Right lung (tissue), 2 donors: ENCODE measurements at regions not wholly inside any gene's neighbourhood (a gene's known extent, or its start where the extent isn't known, plus 50 kb on each side); places are given as distances from the start of the nearest gene placed in this dataset.
"Not testable (repeated sequence)": the region's sequence is repeated elsewhere in the genome, so short reads cannot be mapped to it uniquely, and the experiment has no call there.

Experiments
- DNase-seq, 2 donors: peaks; one replicate each; pipeline ENCODE4 v3.0.0-alpha.2; 2013

DNA sequence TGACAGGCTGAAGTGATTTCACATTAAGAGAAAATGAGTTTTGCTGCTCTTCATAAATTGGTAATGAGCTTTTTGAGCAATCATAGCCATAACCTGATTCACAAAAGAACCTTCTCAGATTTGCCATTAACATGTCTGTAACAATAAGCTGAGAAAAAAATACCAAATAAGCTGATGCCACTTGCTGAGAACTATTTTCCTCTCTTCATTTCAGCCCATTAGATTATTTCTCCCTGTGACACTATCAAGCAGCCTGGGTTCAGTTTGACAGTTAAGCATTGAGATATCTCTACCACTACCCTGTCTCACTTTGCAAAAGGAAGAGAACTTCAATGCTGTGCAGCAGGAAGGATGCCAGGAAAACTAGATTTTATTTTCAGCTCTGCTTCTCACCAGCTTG is 673.9 kb downstream of the TRIB2 start:
- DNase-seq = no peak

DNA sequence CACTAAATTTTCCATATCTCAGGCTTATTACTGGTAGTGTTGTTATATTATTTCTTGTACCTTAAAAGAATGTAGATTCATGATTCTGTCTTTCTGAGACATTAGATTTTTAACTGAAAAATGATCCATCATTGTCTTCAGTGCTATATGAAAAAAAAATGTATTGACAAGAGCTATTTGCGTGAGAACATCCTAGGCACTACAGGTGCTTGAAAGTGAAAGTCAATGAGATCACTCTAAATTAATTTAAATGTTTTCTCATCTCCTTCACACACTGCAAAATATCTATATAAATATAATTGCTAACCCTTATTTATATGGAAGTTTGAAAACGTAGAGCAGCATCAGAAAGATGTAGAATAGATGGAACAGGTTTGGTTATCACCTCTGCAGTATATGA is 684.6 kb downstream of the TRIB2 start:
- DNase-seq = no peak

DNA sequence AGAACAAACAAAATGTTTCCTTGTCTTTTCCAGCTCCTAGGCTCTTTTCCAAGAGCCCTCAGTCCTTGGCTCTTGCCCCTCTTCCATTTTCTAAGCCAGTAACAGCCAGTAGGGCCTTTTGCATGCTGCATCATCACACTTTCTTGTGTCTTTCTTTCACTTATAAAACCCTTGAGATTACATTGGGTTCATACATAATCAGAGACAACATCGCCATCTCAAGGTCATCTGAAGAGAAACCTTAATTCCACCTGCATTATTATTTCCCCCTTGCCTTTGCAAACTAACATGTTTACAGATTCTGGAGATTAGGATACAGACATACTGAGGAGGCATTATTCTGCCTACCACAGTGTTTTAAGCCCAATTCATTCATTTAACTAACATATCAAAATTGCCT is 697.3 kb downstream of the TRIB2 start:
- no peak for DNase-seq

DNA sequence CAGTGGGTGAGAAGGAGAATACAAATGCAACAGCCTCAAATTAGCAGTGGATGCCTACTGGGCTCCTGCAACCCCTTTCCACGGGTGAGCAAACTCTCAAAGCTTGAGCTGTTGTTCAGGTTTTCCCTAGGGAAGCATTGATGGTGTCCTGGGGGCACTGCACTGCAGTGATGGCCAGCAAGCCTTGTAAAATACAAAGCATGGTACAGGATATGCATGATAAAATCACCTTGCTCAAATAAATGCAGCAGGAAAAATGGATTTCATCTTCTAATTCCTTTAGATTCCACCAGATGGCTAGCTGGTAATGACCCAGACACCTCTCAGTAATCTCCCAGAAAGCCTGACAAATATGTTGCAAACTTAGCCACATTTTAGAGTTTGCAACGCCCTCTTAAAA is 698.2 kb downstream of the TRIB2 start:
- DNase-seq = no peak

DNA sequence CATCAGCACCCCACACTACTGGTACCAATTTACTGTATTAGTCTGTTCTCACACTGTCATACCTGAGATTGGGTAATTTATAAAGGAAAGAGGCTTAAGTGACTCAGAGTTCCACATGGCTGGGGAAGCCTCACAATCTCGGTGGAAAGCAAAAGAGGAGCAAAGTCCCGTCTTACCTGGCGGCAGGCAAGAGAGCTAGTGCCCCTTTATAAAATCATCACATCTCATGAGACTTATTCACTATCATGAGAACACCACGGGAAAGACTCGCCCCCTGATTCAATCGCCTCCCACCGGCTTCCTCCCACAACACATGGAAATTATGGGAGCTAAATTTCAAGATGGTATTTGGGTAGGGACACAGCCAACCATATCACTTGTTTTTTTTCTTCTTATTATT is 717.2 kb downstream of the TRIB2 start:
- DNase-seq = no peak

DNA sequence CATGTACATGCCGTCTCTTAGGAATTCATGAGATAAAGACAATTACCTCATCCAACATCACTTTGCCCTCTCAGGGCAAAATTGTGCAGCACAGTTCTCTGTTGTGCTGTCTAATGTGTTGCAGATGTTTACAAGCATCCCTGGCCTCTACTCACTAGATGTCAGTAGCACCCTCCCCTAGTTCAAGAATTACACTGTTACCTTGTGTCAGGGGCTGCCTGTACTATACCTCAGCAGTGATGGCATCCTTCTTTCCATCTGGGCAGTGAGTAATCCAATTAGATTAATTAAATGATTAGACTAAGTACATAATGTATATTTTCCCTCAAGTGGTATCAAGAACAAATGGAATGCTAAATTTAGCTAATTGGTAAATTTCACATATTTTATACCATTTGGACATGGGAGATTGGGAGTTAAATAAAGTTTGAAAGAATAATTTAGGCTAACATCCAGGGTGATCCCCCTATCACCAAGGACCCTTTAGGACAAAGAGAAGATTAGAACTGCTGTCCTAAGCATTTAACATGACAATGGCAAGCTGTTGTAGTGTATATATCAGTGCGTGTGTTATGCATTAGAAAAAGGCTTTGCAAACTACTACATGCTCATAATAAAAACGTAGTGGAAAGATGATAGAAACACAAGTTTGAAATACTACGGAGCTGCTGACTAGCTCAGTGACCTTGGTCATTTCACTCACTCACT is 727.0 kb downstream of the TRIB2 start:
- DNase-seq = not testable (repeated sequence)

DNA sequence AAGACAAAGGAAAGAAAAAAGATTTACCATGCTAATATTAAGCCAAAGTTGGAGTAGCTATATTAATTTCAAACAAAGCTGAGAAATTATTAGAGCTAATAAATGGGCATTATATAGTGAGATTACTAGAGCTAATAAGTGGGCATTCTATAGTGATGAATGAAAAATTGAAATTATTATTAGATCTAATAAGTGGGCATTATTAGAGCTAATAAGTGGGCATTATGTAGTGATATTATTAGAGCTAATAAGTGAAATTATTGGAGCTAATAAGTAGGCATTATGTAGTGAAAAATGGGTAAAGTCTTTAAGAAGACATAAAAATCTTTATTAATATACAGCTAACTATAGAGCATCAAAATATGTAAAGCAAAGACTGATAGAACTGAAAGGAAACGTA is 745.7 kb downstream of the TRIB2 start:
- DNase-seq = no peak

DNA sequence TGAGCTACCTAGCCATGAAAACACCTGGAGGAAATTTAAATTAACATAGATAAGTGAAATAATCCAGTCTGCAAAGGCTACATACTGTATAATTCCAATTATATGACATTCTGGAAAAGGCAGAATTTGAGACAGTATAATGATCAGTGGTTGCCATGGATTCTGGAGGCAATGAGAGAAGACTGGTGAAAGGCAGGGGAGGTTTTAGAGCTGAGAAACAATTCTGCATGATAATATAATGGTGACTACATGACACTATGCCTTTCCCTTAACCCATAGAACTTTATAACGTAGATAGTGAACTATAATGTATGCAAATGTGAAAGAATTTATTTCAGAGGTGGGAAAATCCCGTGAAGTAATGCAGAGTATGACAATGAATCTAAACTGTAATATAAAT is 749.3 kb downstream of the TRIB2 start:
- no peak for DNase-seq

DNA sequence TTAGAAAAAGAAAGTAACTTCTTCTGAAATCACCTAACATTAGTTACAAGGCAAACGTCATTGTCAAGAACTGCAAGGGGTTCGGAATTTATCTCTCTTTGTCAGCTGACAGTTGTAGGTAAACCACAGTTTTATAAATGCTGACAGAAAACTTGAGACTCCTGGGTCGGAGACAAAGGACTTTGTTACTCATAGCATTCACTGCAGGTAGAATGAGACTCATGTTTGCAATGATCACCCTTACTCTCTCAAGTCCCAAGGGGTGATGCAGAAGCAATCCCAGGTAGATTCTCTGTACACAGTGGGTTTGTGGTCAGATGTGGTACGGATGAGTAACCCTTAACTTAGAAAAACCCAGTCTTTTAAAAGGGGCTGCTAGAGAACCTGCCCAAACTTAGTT is 757.8 kb downstream of the TRIB2 start:
- DNase-seq = no peak

DNA sequence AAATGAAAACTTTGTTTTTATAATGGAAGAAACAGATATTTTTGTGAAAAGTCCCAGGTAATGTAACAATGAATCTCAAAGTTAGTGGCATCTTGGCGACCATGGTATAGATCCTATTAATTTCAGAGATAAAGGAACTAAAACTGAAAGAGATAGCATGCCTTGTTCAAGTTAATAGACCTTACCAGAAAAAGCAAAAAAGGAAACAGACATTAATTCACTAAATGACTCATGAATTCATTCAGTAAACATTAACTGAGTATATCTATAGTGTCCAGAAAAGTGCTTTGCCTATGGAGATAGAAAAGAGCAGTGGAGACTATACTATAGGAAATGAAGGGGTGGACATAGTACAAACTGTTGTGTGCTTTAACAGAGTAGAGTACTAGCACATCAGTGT is 763.3 kb downstream of the TRIB2 start:
- no peak for DNase-seq

DNA sequence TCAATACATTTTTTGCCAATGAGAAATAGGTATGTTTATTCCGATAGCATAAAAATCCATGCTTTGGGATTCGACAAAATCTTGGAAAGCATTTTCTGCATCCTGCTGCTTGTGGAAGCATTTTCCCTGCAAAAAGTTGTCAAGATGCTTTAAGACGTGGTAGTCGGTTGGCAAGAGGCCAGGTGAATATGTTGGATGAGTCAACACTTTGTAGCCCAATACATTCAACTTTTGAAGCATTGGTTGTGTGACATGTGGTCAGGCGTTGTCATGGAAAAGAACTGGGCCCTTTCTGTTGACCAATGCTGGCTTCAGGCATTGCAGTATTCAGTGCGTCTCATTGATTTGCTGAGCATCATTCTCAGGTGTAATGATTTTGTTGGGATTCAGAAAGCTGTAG is 764.5 kb downstream of the TRIB2 start:
- DNase-seq = no peak

DNA sequence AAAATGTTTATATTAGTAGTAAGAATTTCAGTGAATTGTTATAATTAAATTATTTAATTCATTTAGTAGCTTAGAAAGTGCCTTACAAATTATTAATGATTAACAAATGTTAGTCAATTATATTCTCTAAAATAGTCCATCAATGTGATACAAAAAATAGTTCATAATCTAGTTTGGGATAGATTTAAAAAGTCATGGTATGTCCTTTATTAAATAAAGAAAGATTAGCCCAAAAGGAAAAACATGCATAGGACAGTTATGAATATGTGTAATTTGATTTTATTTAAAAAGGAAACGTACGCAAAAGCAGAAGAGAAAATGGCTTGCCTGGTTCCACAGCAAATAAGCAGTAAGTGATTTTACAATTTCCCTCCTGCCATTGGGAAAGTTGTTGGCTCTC is 768.5 kb downstream of the TRIB2 start:
- DNase-seq = no peak

DNA sequence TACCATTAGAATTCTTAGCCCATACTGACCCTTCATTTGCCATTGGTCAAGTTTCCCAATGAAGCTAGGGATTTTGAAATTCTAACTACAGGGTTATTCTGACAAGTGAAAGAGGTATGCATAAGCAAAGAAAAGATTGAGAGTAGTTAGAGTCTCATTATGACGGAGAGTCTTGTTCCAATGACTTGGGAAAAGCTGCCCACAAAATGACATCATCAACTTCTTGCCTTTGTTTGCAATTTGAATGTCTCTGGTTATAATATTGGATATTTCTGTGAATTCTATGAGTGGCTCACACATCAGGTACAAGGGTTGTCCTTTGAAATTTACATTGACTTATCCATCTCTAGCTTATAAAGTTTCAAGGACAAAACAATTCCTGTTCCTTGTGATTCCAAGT is 772.2 kb downstream of the TRIB2 start:
- DNase-seq = no peak

DNA sequence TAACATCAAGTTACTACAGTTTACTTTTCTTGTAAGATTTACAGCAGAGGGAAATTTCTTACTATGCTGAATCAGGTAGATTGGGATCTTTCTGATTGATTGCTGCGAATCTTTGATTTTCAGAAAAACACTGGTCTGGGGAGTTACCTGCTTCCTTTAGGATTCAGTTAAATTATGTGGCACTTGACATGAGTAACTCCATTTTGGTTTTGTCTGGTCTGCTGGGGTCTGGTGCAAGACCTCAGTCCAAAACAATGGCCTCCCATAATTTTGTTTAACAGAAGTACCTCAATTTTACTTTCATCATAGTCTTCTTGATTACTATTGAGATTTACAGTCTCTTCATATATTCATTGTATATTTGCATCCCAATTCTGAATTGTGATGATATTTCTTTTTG is 775.5 kb downstream of the TRIB2 start:
- no peak for DNase-seq

DNA sequence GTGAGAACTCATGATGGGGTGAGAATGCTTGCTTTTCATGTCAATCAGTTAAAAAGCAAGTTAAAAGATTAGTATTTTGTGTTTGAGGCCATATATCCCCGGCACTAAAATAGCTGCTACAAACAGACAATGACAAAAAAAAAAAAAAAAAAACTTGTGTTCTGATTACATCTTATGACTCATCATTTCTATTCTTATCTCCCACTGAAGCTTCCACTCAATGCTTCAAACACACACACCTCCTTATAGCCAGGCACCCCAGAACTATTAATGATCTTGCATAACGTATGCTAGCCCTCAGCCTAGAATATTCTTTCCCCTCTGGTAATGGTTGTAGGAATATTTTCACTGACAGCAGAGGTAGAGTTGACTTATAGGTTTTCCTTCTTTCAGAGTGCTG is 778.3 kb downstream of the TRIB2 start:
- DNase-seq = no peak

DNA sequence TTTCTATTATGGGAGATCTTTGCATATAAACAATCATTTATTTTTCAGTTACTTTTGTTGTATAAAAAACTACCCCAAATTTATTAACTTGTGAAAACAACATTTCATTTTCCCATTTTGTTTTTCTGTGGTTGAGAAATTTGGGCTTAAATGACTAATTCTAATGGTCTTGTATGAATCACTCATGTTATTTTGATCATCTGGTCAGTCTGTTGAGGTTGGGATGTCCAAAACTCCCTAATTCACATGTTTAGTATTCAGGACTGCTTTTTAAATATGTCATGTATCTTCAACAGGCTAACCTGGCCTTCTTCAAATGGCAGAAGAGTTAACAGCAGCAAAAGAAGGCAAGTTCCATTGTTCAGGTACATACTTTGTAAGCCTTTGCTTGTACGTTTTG is 788.1 kb downstream of the TRIB2 start:
- no peak for DNase-seq

DNA sequence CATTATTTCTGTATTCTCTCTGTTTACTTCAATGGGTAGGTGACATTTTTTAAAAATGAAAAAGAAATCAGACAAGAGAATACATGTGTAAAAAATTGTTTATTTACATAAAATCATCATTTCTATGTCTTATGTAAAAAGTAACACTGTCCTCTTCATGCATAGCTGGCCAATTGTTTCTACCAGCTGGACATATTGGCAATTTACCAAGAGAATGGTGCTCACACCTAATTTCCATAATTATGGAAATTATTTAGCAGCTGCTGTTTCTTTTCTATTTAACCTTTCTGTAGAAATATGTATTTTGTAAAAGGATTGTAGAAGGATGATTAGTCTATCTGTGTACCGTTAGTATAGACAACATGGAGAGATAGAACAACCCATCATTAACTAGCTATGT is 791.9 kb downstream of the TRIB2 start:
- no peak for DNase-seq

DNA sequence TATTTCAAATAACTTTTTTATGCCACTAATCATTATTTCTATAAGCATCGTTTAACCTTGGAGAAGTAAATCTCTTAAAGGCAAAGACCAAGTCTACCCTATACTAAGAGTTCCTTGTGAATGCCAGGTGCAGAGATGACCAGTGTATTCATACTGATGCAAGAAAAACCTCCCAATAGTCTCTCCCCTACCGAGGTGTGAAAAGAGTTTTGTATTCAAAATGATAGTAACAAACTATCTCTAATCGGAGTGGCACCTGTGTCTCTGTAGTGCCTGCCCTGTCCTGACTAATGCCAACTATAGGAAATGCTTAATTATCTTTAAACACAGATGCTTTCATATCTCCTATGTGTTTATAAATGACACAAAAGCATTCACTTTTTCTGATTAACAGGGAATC is 798.5 kb downstream of the TRIB2 start:
- no peak for DNase-seq

DNA sequence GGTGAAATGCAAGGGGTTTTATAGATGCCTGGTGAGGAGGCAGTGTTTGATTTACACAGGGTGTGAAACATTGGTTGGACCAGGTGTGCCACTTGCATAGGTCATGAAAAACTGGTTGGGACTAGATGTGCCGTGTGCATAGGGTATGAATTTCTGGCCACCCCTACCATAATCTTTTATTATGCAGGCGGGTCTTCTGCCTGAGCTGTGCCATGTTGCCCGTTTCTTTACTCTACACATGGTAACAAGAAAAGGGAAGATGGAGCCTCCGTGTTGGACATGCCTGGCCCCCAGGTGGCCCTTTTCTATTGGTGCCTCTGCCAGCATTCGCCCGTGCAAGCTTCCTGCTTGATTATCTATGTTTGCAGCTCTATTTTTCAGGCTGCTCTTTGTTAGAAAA is 805.4 kb downstream of the TRIB2 start:
- DNase-seq = no peak

DNA sequence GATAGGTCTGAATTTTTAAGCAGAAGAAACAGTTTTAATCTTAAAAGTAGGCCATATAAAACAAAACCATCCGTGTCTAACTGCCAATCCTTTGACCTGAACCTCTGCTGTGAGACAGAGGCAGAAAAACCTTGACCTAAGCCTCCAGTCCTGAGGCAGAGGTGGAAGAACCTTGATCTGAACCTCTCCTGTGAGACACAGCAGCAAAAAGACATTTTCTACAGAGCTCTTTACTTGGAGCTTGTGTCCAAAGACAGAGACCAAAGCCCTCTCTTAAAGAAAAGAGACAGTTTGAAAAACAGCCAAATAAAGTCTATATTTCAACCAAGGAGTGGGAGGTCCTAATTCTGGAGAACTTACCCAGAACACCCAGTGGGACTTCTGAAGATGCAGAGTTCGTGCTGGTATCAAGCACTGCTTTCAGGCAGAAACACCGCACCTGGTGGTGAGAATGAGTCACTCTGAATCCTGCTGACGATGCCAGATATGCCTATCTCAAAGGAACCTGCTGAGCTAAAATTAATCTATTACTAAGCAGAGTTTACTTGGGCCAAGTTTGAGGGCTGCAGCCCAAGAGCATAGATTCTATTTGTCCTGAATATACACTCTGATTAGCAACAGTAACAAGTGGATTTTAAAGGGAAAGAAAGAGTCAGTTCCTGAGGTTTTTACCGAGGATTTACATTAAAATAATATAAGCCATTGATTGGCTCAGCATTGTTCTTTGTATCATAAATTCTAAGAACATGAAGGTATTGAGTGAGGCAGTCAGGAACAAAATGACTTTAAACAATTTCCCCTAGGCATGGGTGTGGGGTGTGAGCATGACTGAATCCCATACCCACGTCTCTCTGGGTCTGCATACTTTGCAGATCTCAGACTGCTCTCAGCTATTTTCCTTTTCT is 806.4 kb downstream of the TRIB2 start:
- no peak for DNase-seq

DNA sequence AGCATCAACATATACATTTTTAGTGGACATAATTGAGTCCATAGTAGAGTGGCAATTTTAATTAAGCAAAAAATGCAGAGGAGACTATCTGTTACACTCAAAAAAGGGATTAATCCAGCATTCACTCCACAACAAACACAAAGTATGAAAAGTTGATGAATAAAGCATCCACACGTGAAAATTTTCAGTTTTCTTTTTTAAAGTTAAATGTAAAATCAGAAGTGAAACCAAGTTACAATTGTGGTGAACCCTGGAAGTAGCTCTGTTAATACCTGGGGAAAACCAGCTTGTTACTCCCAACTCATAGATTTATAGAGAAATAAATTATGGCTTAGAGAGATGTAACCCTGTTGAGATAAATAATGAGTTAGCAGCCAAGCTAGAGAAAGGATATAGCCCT is 807.8 kb downstream of the TRIB2 start:
- DNase-seq = no peak

DNA sequence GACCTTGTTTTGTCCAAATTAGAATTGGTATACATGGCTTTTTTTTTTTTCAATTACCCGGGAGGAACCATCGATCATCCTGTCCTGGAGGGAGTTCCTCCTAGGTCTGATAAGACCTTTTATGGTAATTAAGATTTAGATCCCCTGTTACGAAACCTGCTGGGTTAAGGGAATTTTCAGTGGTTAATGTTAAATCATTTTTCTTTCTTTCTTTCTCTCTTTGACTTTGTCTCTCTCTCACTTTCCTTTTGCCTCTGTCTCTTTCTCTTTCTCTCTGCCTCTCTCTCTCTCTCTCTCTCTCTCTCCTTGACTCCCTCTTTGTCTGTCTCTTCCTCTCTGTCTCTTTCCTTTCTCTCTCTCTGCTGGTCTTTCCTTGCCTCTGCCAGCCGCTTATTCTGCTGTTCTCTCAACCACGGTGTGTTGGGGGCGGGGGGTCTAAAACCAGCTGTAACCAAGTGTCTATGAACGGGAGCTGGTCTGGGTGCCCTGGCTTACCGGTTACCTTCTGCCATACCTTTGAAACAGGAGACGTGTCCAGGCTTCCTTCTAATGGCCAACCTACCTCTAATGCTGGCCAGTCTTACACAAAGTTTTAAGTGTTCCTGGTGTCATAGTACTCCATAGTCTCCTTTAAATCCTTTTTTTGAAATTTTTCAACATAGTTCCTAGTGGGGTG is 815.1 kb downstream of the TRIB2 start:
- not testable (repeated sequence) for DNase-seq
